DND-41 (cell line): ENCODE measurements at regions not wholly inside any gene's neighbourhood (a gene's known extent, or its start where the extent isn't known, plus 50 kb on each side); places are given as distances from the start of the nearest gene placed in this dataset.

Experiments used
- CTCF ChIP-seq: IDR thresholded peaks from 2 replicates; pipeline ENCODE4 v1.5.1; 2012; ENCODE audit warnings: borderline replicate concordance, low read length, moderate library complexity, mild to moderate bottlenecking; ENCODE audit not compliant: poor library complexity, severe bottlenecking; ENCODE audit errors: extremely low read depth
- EZH2 ChIP-seq: IDR thresholded peaks from 3 replicates; pipeline ENCODE4 v1.6.1; 2012; ENCODE audit warnings: borderline replicate concordance, low read depth, mild to moderate bottlenecking, moderate library complexity, low read length, inconsistent platforms; ENCODE audit not compliant: severe bottlenecking

- TF ChIP-seq CTCF = no peak
- no peak for TF ChIP-seq EZH2
These were observed 64.3 kb upstream of the ADRB1 start for GRCh38 chr10:113979409-113979808.
